ENCODE measurements at regions not wholly inside any gene's neighbourhood (a gene's known extent, or its start where the extent isn't known, plus 50 kb on each side); places are given as distances from the start of the nearest gene placed in this dataset.

DNA sequence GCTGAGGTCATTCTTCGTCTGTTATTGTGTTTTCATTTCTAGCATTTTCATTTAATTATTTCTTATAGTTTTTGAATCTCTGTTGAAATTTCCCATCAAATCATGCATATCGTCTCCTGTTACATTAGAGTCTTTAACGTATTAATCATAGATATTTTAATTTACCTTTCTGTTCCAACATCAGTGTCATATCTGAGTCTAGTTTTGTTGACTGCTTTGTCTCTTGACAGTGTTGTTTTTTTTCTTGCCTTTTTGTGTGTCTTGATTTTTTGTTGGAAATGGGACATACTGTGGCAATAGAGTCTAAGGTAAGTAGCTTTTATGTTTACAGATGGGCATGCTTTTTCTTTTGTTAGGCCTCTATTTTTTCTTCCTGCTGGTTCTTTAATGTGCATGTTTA, 286.8 kb upstream of the THRB start:
- no peaks in the 10 kb centered on the region for H3K36me3 Mint-ChIP-seq
- Histone ChIP-seq H3K27me3 (ENCODE audit: control insufficient read depth, insufficient read depth, low read length) (no peaks in the 10 kb centered on the region), H3K4me1 (ENCODE audit: control insufficient read depth, insufficient read depth, low read length, poor library complexity, severe bottlenecking) (no peaks in the 10 kb centered on the region), H3K9me3 (ENCODE audit: control insufficient read depth in 2 of 2, low read length in 2 of 2) (peaks cover 0 to 3% of the 10 kb centered on the region in 2 experiments), H3K4me3 (ENCODE audit: low read depth, low read length) (no peak overlapping the region), H3K27ac (ENCODE audit: insufficient read depth, low read length, poor library complexity, severe bottlenecking) (no peak overlapping the region), H3K36me3 (ENCODE audit: control insufficient read depth, insufficient read depth, low read length) (no peaks in the 10 kb centered on the region)
- no peak overlapping the region for H3K4me3 Mint-ChIP-seq
- ATAC-seq (ENCODE audit: low read depth in 2 of 2) (no peak), DNase-seq (no peak)
- H3K4me1 Mint-ChIP-seq = no peaks in the 10 kb centered on the region
- no peak overlapping the region for H3K27ac Mint-ChIP-seq
- H3K9me3 Mint-ChIP-seq = peaks cover 4 to 16% (median 6%) of the 10 kb centered on the region in 7 donors
- H3K27me3 Mint-ChIP-seq = no peaks in the 10 kb centered on the region

DNA sequence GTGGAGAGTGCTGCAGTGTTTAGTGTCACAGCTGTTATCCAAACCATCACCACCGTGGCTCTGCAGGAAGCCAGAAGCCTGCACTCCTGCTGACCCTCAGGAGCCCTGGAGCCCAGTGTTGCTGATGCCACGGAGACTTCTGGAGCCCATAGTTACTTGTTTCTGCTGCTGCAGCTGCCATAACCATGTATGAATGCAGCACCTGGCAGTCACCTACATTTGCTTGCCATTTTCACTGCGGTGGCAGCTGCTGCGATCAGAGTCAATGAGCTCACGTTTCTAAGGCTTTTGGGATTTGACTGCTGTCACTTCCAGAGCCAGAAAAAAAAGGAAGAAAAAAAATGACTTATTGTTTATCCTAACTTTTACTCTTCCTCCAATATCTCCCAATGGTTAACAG, 299.2 kb upstream of the THRB start:
- DNase-seq = no peak
- Histone ChIP-seq H3K4me1 (ENCODE audit: control insufficient read depth, insufficient read depth, low read length, poor library complexity, severe bottlenecking) (no peaks in the 10 kb centered on the region), H3K27me3 (ENCODE audit: control insufficient read depth, insufficient read depth, low read length) (no peaks in the 10 kb centered on the region), H3K27ac (ENCODE audit: insufficient read depth, low read length, poor library complexity, severe bottlenecking) (no peak overlapping the region), H3K9me3 (ENCODE audit: control insufficient read depth in 2 of 2, low read length in 2 of 2) (no peaks in the 10 kb centered on the region), H3K36me3 (ENCODE audit: control insufficient read depth, insufficient read depth, low read length) (no peaks in the 10 kb centered on the region), H3K4me3 (ENCODE audit: low read depth, low read length) (no peak overlapping the region)
- H3K27me3 Mint-ChIP-seq = peaks cover 4% of the 10 kb centered on the region
- H3K4me3 Mint-ChIP-seq = no peak overlapping the region
- no peaks in the 10 kb centered on the region for H3K36me3 Mint-ChIP-seq
- H3K4me1 Mint-ChIP-seq = no peaks in the 10 kb centered on the region
- no peak overlapping the region for H3K27ac Mint-ChIP-seq
- ATAC-seq (ENCODE audit: low read depth in 2 of 2) = no peak
- H3K9me3 Mint-ChIP-seq = peaks cover 0 to 6% (median 3%) of the 10 kb centered on the region in 7 donors

DNA sequence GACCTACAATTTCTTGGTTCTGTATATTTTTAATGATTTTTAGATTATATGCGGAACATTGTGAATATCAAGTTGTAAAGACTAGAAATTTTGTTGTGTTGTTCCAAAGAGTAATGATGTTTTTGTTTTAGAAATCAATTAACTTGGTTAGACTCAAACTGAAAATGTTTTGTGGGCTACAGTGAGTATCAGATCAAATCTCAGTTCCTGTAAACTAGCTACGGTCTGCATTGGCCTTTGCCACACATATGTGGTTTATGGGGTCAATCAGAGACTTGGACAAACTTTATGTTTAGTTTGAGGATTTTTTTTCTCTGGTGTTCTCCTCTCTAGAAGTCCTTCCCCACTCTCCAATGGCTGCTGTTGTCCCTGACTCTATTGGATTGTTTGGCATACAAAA, 308.0 kb upstream of the THRB start:
- no peaks in the 10 kb centered on the region for H3K36me3 ChIP-seq (ENCODE audit: control insufficient read depth, insufficient read depth, low read length)
- peaks cover 0 to 4% (median 1%) of the 10 kb centered on the region in 7 donors for H3K9me3 Mint-ChIP-seq
- no peaks in the 10 kb centered on the region for H3K9me3 ChIP-seq (ENCODE audit: control insufficient read depth in 2 of 2, low read length in 2 of 2)
- no peaks in the 10 kb centered on the region for H3K36me3 Mint-ChIP-seq
- DNase-seq = no peak
- no peaks in the 10 kb centered on the region for H3K27me3 Mint-ChIP-seq
- H3K27ac ChIP-seq (ENCODE audit: insufficient read depth, low read length, poor library complexity, severe bottlenecking) = no peak overlapping the region
- no peaks in the 10 kb centered on the region for H3K27me3 ChIP-seq (ENCODE audit: control insufficient read depth, insufficient read depth, low read length)
- no peaks in the 10 kb centered on the region for H3K4me1 ChIP-seq (ENCODE audit: control insufficient read depth, insufficient read depth, low read length, poor library complexity, severe bottlenecking)
- no peak overlapping the region for H3K4me3 ChIP-seq (ENCODE audit: low read depth, low read length)
- H3K4me1 Mint-ChIP-seq = no peaks in the 10 kb centered on the region
- H3K27ac Mint-ChIP-seq = no peak overlapping the region
- no peak overlapping the region for H3K4me3 Mint-ChIP-seq
- ATAC-seq (ENCODE audit: low read depth in 2 of 2) = no peak

DNA sequence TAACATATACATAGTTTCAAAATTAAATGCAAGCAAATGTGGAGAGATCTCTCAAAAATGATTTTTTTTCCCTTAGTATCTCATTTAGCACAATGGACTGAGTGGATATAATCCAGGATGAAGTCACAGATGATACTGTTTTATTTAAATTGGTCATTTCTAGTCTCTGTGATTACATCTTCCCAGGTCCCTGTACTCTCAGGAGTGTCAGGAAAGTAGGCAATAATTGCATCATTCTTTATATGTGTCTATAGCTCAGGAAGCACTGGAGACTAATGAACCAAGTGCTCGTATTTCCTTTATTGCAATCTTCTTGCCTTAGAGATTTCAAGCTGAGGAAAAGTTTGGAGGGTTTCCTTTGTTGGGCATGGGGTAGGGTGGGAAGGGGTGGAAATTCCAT, 309.4 kb upstream of the THRB start:
- H3K4me3 Mint-ChIP-seq = no peak overlapping the region
- H3K4me1 Mint-ChIP-seq = no peaks in the 10 kb centered on the region
- H3K27me3 Mint-ChIP-seq = no peaks in the 10 kb centered on the region
- no peaks in the 10 kb centered on the region for H3K27me3 ChIP-seq (ENCODE audit: control insufficient read depth, insufficient read depth, low read length)
- no peaks in the 10 kb centered on the region for H3K4me1 ChIP-seq (ENCODE audit: control insufficient read depth, insufficient read depth, low read length, poor library complexity, severe bottlenecking)
- H3K36me3 Mint-ChIP-seq = no peaks in the 10 kb centered on the region
- no peaks in the 10 kb centered on the region for H3K9me3 ChIP-seq (ENCODE audit: control insufficient read depth in 2 of 2, low read length in 2 of 2)
- peaks cover 0 to 5% (median 1%) of the 10 kb centered on the region in 7 donors for H3K9me3 Mint-ChIP-seq
- H3K4me3 ChIP-seq (ENCODE audit: low read depth, low read length) = no peak overlapping the region
- ATAC-seq (ENCODE audit: low read depth in 2 of 2) (no peak), DNase-seq (no peak)
- H3K27ac Mint-ChIP-seq = no peak overlapping the region
- no peak overlapping the region for H3K27ac ChIP-seq (ENCODE audit: insufficient read depth, low read length, poor library complexity, severe bottlenecking)
- no peaks in the 10 kb centered on the region for H3K36me3 ChIP-seq (ENCODE audit: control insufficient read depth, insufficient read depth, low read length)

DNA sequence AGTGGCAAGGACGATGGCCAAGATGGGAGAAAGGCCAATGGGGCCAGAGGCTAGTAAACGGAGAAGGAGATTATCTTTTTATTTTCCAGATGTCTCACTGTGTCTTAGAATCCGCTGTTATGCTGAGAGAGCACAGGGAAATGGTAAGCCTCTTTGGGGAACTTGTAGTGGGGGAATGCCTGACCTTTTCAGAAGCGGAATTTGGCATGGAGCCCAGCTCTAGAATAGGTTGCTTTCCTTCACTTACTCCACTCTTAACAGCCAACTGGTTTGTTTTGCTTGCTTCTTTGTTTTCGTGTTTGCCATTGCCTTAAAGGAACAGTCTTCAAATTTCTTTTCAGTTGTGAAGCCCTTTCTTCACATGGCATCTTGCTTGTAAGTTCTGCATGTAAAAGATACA, 316.2 kb upstream of the THRB start:
- ATAC-seq (ENCODE audit: low read depth in 2 of 2) (no peak), DNase-seq (no peak)
- no peaks in the 10 kb centered on the region for H3K4me1 ChIP-seq (ENCODE audit: control insufficient read depth, insufficient read depth, low read length, poor library complexity, severe bottlenecking)
- Mint-ChIP-seq H3K36me3 (no peaks in the 10 kb centered on the region), H3K4me1 (no peaks in the 10 kb centered on the region), H3K9me3 (peaks cover 0 to 8% (median 3%) of the 10 kb centered on the region in 7 donors), H3K27me3 (no peaks in the 10 kb centered on the region), H3K4me3 (no peak overlapping the region), H3K27ac (no peak overlapping the region)
- H3K4me3 ChIP-seq (ENCODE audit: low read depth, low read length) = no peak overlapping the region
- H3K36me3 ChIP-seq (ENCODE audit: control insufficient read depth, insufficient read depth, low read length) = no peaks in the 10 kb centered on the region
- H3K9me3 ChIP-seq (ENCODE audit: control insufficient read depth in 2 of 2, low read length in 2 of 2) = no peaks in the 10 kb centered on the region
- H3K27me3 ChIP-seq (ENCODE audit: control insufficient read depth, insufficient read depth, low read length) = no peaks in the 10 kb centered on the region
- no peak overlapping the region for H3K27ac ChIP-seq (ENCODE audit: insufficient read depth, low read length, poor library complexity, severe bottlenecking)

DNA sequence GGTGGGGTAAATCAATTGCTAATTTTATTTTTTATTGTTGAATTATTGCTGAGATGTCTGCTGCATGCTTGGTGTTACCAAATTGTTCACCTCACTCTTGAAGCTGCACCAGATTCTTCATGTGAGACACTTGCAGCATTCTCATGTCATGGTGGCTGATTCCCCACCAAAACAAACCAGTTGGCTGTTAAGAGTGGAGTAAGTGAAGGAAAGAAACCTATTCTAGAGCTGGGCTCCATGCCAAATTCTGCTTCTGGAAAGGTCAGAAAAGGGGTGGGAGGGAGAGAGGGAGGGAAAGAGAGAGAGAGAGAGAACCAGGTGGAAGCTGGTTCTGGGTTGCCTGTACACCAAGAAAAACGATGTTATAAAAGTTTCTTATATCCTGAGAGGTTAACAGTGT, 317.5 kb upstream of the THRB start:
- Histone ChIP-seq H3K4me3 (ENCODE audit: low read depth, low read length) (no peak overlapping the region), H3K27me3 (ENCODE audit: control insufficient read depth, insufficient read depth, low read length) (no peaks in the 10 kb centered on the region), H3K36me3 (ENCODE audit: control insufficient read depth, insufficient read depth, low read length) (no peaks in the 10 kb centered on the region), H3K27ac (ENCODE audit: insufficient read depth, low read length, poor library complexity, severe bottlenecking) (no peak overlapping the region), H3K4me1 (ENCODE audit: control insufficient read depth, insufficient read depth, low read length, poor library complexity, severe bottlenecking) (no peaks in the 10 kb centered on the region), H3K9me3 (ENCODE audit: control insufficient read depth in 2 of 2, low read length in 2 of 2) (no peaks in the 10 kb centered on the region)
- Mint-ChIP-seq H3K36me3 (no peaks in the 10 kb centered on the region), H3K4me3 (no peak overlapping the region), H3K9me3 (peaks cover 0 to 8% (median 3%) of the 10 kb centered on the region in 7 donors), H3K27ac (no peak overlapping the region), H3K4me1 (no peaks in the 10 kb centered on the region), H3K27me3 (no peaks in the 10 kb centered on the region)
- DNase-seq = no peak
- ATAC-seq (ENCODE audit: low read depth in 2 of 2) = no peak

DNA sequence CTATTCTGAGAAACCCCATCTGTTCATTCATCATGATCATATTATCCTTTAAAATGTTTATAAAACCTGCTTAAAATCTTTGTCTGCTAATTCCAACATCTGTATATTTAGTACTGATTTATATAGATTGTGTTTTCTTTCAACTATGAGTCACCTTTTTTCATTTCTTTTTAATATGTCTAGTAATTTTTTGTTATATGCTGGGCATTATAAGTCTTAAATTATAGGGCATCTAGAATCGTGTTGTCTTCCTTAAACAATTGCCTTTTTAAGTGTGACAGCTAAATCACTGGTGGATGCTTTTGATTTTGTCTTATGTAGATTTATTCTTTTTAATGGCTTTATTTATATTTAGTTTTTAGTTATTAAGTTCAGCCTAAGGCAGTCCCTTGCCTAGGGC, 323.4 kb upstream of the THRB start:
- Histone ChIP-seq H3K9me3 (ENCODE audit: control insufficient read depth in 2 of 2, low read length in 2 of 2) (peaks cover 0 to 4% of the 10 kb centered on the region in 2 experiments), H3K4me1 (ENCODE audit: control insufficient read depth, insufficient read depth, low read length, poor library complexity, severe bottlenecking) (no peaks in the 10 kb centered on the region), H3K36me3 (ENCODE audit: control insufficient read depth, insufficient read depth, low read length) (no peaks in the 10 kb centered on the region), H3K4me3 (ENCODE audit: low read depth, low read length) (no peak overlapping the region), H3K27ac (ENCODE audit: insufficient read depth, low read length, poor library complexity, severe bottlenecking) (no peak overlapping the region), H3K27me3 (ENCODE audit: control insufficient read depth, insufficient read depth, low read length) (no peaks in the 10 kb centered on the region)
- H3K27ac Mint-ChIP-seq = no peak overlapping the region
- H3K4me1 Mint-ChIP-seq = no peaks in the 10 kb centered on the region
- H3K9me3 Mint-ChIP-seq = peaks cover 0 to 5% (median 4%) of the 10 kb centered on the region in 7 donors
- no peak for DNase-seq
- no peaks in the 10 kb centered on the region for H3K27me3 Mint-ChIP-seq
- ATAC-seq (ENCODE audit: low read depth in 2 of 2) = no peak
- H3K36me3 Mint-ChIP-seq = no peaks in the 10 kb centered on the region
- no peak overlapping the region for H3K4me3 Mint-ChIP-seq

DNA sequence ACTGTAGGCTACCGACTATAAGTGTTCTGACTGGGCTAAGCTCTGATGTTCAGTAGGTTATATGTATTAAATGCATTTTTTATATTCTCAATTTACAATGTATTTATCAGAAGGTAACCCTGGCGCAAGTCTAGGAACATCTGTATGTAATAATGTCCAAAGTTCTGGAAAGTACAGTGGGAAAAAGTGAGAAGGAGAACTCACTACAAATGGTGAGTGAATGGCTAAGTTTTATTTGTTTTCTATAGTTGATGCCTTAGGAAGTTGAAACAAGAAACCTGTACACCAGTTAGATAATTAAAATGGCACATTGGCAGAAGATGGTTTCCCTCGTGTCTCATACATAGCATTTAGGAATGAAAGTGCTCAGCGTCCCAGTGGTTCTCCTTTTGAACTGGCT, 333.4 kb upstream of the THRB start:
- H3K36me3 Mint-ChIP-seq = no peaks in the 10 kb centered on the region
- H3K4me1 Mint-ChIP-seq = no peaks in the 10 kb centered on the region
- H3K4me3 ChIP-seq (ENCODE audit: low read depth, low read length) = no peak overlapping the region
- no peak overlapping the region for H3K4me3 Mint-ChIP-seq
- no peaks in the 10 kb centered on the region for H3K36me3 ChIP-seq (ENCODE audit: control insufficient read depth, insufficient read depth, low read length)
- H3K27ac ChIP-seq (ENCODE audit: insufficient read depth, low read length, poor library complexity, severe bottlenecking) = no peak overlapping the region
- no peaks in the 10 kb centered on the region for H3K9me3 ChIP-seq (ENCODE audit: control insufficient read depth in 2 of 2, low read length in 2 of 2)
- ATAC-seq (ENCODE audit: low read depth in 2 of 2) = no peak
- H3K9me3 Mint-ChIP-seq = peaks cover 0 to 4% (median 2%) of the 10 kb centered on the region in 7 donors
- no peak for DNase-seq
- H3K27me3 ChIP-seq (ENCODE audit: control insufficient read depth, insufficient read depth, low read length) = no peaks in the 10 kb centered on the region
- no peak overlapping the region for H3K27ac Mint-ChIP-seq
- H3K27me3 Mint-ChIP-seq = peaks cover 12% of the 10 kb centered on the region
- no peaks in the 10 kb centered on the region for H3K4me1 ChIP-seq (ENCODE audit: control insufficient read depth, insufficient read depth, low read length, poor library complexity, severe bottlenecking)

All from CD4-positive, CD25-positive, alpha-beta regulatory T cell (primary cell).